ENCODE measurements at regions not wholly inside any gene's neighbourhood (a gene's known extent, or its start where the extent isn't known, plus 50 kb on each side); places are given as distances from the start of the nearest gene placed in this dataset.

DNA sequence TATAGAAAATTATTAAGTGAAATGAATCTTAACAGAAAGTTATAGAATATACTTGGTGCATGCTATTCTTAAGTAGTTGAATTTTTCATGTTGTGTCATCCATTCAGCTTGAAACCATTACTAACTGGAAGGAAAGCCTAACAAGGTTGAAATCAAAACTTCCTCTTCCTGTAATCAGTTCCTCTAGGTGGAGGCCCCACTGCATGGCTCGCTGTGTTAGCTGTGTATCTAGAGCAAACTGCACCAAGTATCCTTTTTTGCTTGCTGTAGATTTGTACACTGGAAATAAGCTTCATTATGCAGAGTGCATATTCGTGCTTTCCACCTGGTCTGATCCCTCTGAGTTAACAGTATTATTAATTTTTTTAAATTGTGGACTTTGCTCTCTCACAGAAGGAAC, 1146.1 kb downstream of the EFNB2 start:
- TF ChIP-seq GATA2 (IDR thresholded peaks at IDR 0.05; ENCODE audit: low read depth, low read length) (no peak), GATA3 (IDR thresholded peaks at IDR 0.05; ENCODE audit: low read depth, low read length) (no peak)

Data from SH-SY5Y (cell line).